OCI-LY3 (cell line): ENCODE measurements at regions not wholly inside any gene's neighbourhood (a gene's known extent, or its start where the extent isn't known, plus 50 kb on each side); places are given as distances from the start of the nearest gene placed in this dataset.

ENCODE experiments used
- H2AFZ ChIP-seq: fragments of 200-600, 300-600 bp; shearing (Covaris generic); 2 replicates; pipeline ENCODE4 v1.6.0; 2014; ENCODE audit warnings: antibody characterized with exemption, low read depth, low read length
- H3K27ac ChIP-seq: fragments of 200-600, 300-600 bp; sonication (generic); 2 replicates; pipeline ENCODE4 v1.5.1; 2014; ENCODE audit warnings: mild to moderate bottlenecking, low read length, moderate library complexity, mixed read lengths
- H3K27me3 ChIP-seq: fragments of 200-600, 300-600 bp; sonication (generic); 2 replicates; pipeline ENCODE4 v1.6.1; 2014; ENCODE audit warnings: low read depth, low read length, mixed read lengths
- H3K36me3 ChIP-seq: fragments of 200-600, 300-600 bp; sonication (generic); replicated peaks from 2 replicates; pipeline ENCODE3; 2014; ENCODE audit warnings: low read depth, low read length, mixed read lengths
- H3K4me1 ChIP-seq: fragments of 300-600, 200-600 bp; sonication (generic); 2 replicates; pipeline ENCODE4 v1.6.1; 2014; ENCODE audit warnings: low read length, mixed read lengths
- H3K4me2 ChIP-seq: fragments of 200-600, 300-600 bp; sonication (generic); 2 replicates; pipeline ENCODE4 v1.6.1; 2014; ENCODE audit warnings: low read length, mixed read lengths
- H3K4me3 ChIP-seq: fragments of 300-600, 200-600 bp; sonication (generic); 2 replicates; pipeline ENCODE4 v1.5.1; 2014; ENCODE audit warnings: antibody characterized with exemption, mild to moderate bottlenecking, low read length, moderate library complexity
- H3K79me2 ChIP-seq: fragments of 300-600, 200-600 bp; shearing (Covaris generic); 2 replicates; pipeline ENCODE4 v1.6.1; 2014; ENCODE audit warnings: mild to moderate bottlenecking, low read length, mixed read lengths
- H3K9ac ChIP-seq: fragments of 300-600, 200-600 bp; shearing (Covaris generic); 2 replicates; pipeline ENCODE4 v1.6.0; 2014; ENCODE audit warnings: mild to moderate bottlenecking, low read length, moderate library complexity
- H3K9me3 ChIP-seq: fragments of 200-600, 300-600 bp; shearing (Covaris generic); 2 replicates; pipeline ENCODE4 v1.6.1; 2014; ENCODE audit warnings: low read length, mixed read lengths; ENCODE audit not compliant: insufficient read depth
- H4K20me1 ChIP-seq: fragments of 200-600, 300-600 bp; sonication (generic); 2 replicates; pipeline ENCODE4 v1.6.1; 2016; ENCODE audit warnings: low read length, mixed read lengths; ENCODE audit not compliant: insufficient read depth
- CTCF ChIP-seq: fragments of 200-600, 300-600 bp; sonication (generic); IDR thresholded peaks from 2 replicates; pipeline ENCODE4 v1.5.1; 2014; ENCODE audit warnings: antibody characterized with exemption, low read length, low read depth
- EZH2phosphoT487 ChIP-seq: fragments of 200-600 bp; shearing (Covaris generic); IDR thresholded peaks from 2 replicates; pipeline ENCODE4 v1.6.1; 2018; ENCODE audit warnings: antibody characterized with exemption, mixed run types, low read depth

DNA sequence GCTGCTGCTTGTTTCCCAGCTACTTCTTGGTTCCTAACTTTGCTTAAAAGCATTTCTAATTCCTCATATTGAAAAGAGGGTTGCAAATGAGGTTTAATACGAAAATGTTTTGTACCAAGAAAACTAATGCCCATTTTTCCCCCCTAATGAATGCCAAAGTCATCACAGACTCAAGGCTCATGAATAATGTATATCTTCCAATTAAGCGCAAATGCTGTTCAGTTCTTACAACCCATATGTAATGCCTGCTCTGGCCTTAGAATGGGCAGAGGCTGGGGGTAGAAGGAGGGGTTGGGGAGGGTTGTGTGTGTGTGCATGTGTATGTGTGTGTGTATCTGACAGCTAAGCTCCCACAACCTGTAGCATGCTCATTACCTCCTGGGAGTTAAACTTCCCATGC lies 901.7 kb downstream of the KCNMA1 start:
- Histone ChIP-seq H3K27me3 (no peaks in the 10 kb centered on the region), H3K4me2 (no peak overlapping the region), H3K9ac (no peak overlapping the region), H4K20me1 (no peaks in the 10 kb centered on the region), H3K36me3 (no peaks in the 10 kb centered on the region), H3K4me1 (peaks cover 9% of the 10 kb centered on the region), H2AFZ (no peak overlapping the region), H3K9me3 (no peaks in the 10 kb centered on the region), H3K4me3 (no peak overlapping the region), H3K27ac (no peak overlapping the region), H3K79me2 (no peaks in the 10 kb centered on the region)
- TF ChIP-seq CTCF (no peak), EZH2phosphoT487 (no peak)

DNA sequence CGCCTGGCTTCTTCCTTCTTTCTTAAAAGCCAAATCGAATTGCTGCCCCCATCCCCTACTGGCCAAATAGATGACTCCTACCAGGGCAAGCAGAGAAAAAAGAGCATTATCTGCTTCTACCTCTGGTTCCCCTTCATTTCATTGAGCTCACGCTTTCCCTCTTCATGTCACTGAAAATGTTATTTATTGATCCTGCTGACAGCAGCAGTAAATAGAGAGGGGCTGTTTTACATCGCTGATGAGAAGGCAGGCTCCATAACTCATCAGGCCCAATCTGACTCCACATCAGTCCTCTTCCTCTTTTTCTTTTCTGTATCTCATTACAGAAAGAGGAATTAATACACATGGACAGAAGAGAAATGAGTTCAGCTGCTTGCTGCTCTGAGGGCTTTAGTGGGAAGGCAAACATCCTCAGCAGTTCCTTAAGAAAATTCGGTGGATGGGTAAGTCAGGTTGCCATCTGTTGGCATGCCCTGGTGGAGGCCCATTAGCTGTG lies 904.1 kb downstream of the KCNMA1 start:
- H2AFZ ChIP-seq, result no peak overlapping the region
- H3K4me2 ChIP-seq, result peak overlapping the region; percentile 24; the same call in 1 of the 2 replicates
- H4K20me1 ChIP-seq, result no peaks in the 10 kb centered on the region
- no peaks in the 10 kb centered on the region for H3K36me3 ChIP-seq
- peaks cover 9% of the 10 kb centered on the region for H3K4me1 ChIP-seq
- H3K27me3 ChIP-seq, result no peaks in the 10 kb centered on the region
- H3K9me3 ChIP-seq, result no peaks in the 10 kb centered on the region
- no peaks in the 10 kb centered on the region for H3K79me2 ChIP-seq
- TF ChIP-seq EZH2phosphoT487 (no peak), CTCF (no peak)
- H3K9ac ChIP-seq, result no peak overlapping the region
- H3K4me3 ChIP-seq, result no peak overlapping the region
- H3K27ac ChIP-seq, result no peak overlapping the region

DNA sequence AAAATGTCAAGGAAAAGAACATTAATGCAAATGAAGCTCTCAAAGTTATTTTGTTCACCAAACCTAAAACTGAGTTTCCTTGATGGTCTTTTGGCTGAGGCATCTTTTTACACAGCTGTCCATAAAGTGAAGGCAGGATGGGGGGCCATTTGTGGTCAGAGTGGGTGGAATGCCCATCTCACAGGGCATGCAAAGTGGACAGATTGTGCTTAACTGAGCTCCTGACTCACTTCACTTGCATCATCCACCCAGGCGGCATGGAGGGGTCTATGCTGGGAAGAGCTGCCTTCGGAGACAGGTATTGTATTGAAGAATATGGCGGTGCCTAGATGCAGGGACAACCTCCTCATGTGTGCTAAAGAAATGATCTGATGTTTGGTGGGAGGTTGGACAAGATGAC lies 905.3 kb downstream of the KCNMA1 start:
- no peaks in the 10 kb centered on the region for H3K36me3 ChIP-seq
- TF ChIP-seq CTCF, result no peak
- no peak for TF ChIP-seq EZH2phosphoT487

DNA sequence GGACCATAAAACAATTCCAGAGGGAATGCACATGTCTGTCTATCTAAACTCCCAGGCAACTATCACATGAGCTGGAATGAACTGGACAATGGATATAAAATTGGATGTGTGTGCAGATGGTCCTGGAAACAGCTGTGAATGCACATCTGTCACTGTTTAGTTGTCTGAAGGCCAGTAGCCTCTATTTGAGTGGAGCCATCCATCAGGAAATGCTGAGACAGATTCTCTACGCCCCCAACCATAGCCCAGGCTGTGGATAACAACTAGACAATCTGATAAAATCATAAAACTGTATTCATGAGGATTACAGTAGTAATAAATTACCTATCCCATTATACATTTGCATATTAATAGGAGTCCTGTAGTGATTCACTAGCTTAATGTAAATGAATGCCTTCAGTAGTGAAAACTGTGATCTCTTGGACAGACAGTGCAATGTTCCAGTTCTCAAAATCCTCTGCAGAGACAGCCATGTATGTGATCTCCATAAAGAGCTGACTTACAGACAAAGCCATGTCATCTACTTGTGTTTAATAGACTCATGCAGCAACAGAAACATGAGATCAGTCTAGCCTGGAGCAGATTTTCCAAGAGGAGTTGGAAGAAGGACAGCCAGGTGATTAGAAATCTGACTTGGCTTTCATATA lies 907.6 kb downstream of the KCNMA1 start:
- H2AFZ ChIP-seq, result no peak overlapping the region
- no peaks in the 10 kb centered on the region for H3K36me3 ChIP-seq
- H3K4me3 ChIP-seq, result no peak overlapping the region
- no peak overlapping the region for H3K27ac ChIP-seq
- H3K9ac ChIP-seq, result no peak overlapping the region
- no peaks in the 10 kb centered on the region for H3K79me2 ChIP-seq
- no peaks in the 10 kb centered on the region for H3K9me3 ChIP-seq
- no peak for TF ChIP-seq CTCF
- TF ChIP-seq EZH2phosphoT487, result no peak
- H3K27me3 ChIP-seq, result no peaks in the 10 kb centered on the region
- no peaks in the 10 kb centered on the region for H4K20me1 ChIP-seq
- H3K4me1 ChIP-seq, result peaks cover 9% of the 10 kb centered on the region
- H3K4me2 ChIP-seq, result no peak overlapping the region

More for the DNA sequence above, 905.3 kb downstream of the KCNMA1 start:
- no peak overlapping the region for H3K4me3 ChIP-seq
- H3K9me3 ChIP-seq, result no peaks in the 10 kb centered on the region
- no peaks in the 10 kb centered on the region for H4K20me1 ChIP-seq
- H3K27ac ChIP-seq, result no peak overlapping the region
- H2AFZ ChIP-seq, result no peak overlapping the region
- H3K79me2 ChIP-seq, result no peaks in the 10 kb centered on the region
- H3K4me2 ChIP-seq, result no peak overlapping the region
- H3K4me1 ChIP-seq, result peaks cover 9% of the 10 kb centered on the region
- no peak overlapping the region for H3K9ac ChIP-seq
- H3K27me3 ChIP-seq, result no peaks in the 10 kb centered on the region
